A549 (cell line): ENCODE measurements at regions not wholly inside any gene's neighbourhood (a gene's known extent, or its start where the extent isn't known, plus 50 kb on each side); places are given as distances from the start of the nearest gene placed in this dataset.

ENCODE experiments used
- BHLHE40 ChIP-seq: IDR thresholded peaks from 2 replicates; pipeline ENCODE4 v1.6.1; 2012; ENCODE audit warnings: low read depth, low read length, inconsistent platforms
- CTCF ChIP-seq: fragments of >200 bp; sonication (Bioruptor Twin); formaldehyde crosslinking; IDR thresholded peaks from 3 replicates; pipeline ENCODE4 v1.5.1; 2016
- EP300 ChIP-seq, 2 experiments: fragments of >200 bp; sonication (Bioruptor Twin); formaldehyde crosslinking; IDR thresholded peaks; 2 replicates in 1 of 2; 3 replicates in 1 of 2; pipeline ENCODE4 v1.6.1; 2016 to 2017
- ESRRA ChIP-seq: fragments of 150-350 bp; IDR thresholded peaks from 2 replicates; pipeline ENCODE4 v1.6.1; 2014; ENCODE audit warnings: mild to moderate bottlenecking, low read length, borderline replicate concordance
- JUN ChIP-seq, 2 experiments: fragments of >200 bp; sonication (Bioruptor Twin); formaldehyde crosslinking; IDR thresholded peaks; 2 replicates in 1 of 2; 3 replicates in 1 of 2; pipeline ENCODE4 v1.6.1; 2016 to 2017
- MAFK ChIP-seq: fragments of 450-650 bp; IDR thresholded peaks from 2 replicates; pipeline ENCODE4 v1.6.1; 2014; ENCODE audit not compliant: partially characterized antibody
- PHF8 ChIP-seq: fragments of 200-600 bp; sonication (generic); IDR thresholded peaks from 2 replicates; pipeline ENCODE4 v1.6.1; 2016; ENCODE audit warnings: low read depth, mild to moderate bottlenecking, antibody characterized with exemption, moderate library complexity, borderline replicate concordance
- POLR2A ChIP-seq: IDR thresholded peaks from 2 replicates; pipeline ENCODE4 v1.6.1; 2012; ENCODE audit warnings: mild to moderate bottlenecking, low read length
- RAD21 ChIP-seq, 2 experiments: fragments of >200 bp in 1 of 2; sonication (Bioruptor Twin) in 1 of 2; formaldehyde crosslinking in 1 of 2; IDR thresholded peaks in 1 of 2; conservative IDR thresholded peaks in 1 of 2; 2 replicates in 1 of 2; 3 replicates in 1 of 2; pipeline ENCODE4 v1.6.1; 2012 to 2018; ENCODE audit warnings: inconsistent platforms in 1 of 2
- RCOR1 ChIP-seq: fragments of 150-350 bp; IDR thresholded peaks from 2 replicates; pipeline ENCODE4 v1.6.1; 2014; ENCODE audit warnings: antibody characterized with exemption, low read length, low read depth
- RFX5 ChIP-seq: fragments of 450-650 bp; IDR thresholded peaks from 2 replicates; pipeline ENCODE4 v1.7.1; 2014; ENCODE audit warnings: antibody characterized with exemption, mild to moderate bottlenecking, moderate library complexity
- TF ChIP-seq, protein P1 (sequence below): IDR thresholded peaks from 2 replicates; pipeline ENCODE4 v1.6.1; 2012; ENCODE audit warnings: low read depth, borderline replicate concordance
- TF ChIP-seq, protein P2 (sequence below): fragments of 150-350 bp; IDR thresholded peaks from 2 replicates; pipeline ENCODE4 v1.6.1; 2014; ENCODE audit warnings: low read depth, mild to moderate bottlenecking, low read length

DNA sequence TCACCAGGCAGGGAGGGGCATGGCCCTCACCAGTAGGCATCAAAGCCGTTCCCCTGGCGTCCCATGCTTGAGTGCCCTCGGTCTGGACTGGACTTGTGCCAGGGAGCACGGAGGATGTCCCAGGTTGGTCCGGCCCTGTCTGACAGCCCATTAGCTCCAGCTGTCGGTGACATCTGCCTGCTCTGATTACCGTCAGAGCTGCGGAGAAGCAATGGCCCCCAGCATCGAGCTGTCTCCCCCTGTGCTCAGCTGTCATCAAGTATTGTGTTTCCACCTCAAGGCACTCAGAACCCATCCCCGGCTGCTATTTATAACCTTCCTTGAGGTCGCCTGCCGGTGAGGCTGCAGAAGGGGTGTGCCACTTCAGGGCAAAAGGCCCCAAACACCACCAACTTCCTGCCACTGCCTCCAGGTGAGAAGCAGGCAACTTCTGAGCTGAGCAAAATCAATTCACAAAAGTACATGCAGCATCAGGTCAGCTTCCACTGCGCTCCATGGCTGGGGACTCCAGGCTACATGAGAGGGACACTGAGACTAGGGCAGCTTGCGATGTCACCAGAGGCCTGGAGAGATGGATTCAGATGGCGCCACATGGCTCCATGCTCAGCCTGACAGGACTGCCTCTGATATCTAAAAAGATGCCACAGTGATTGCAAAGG lies 142.7 kb downstream of the C5orf15 start:
- TF ChIP-seq JUN (IDR thresholded peaks at IDR 0.05) (no peak), RFX5 (no peak), CTCF (no peak), RAD21 (conservative IDR thresholded peaks at IDR 0.05 in 1 of 2, IDR thresholded peaks at IDR 0.05 in 1 of 2) (no peak), PHF8 (no peak), ESRRA (no peak), BHLHE40 (no peak), POLR2A (no peak), MAFK (no peak), EP300 (IDR thresholded peaks at IDR 0.05) (no peak), RCOR1 (no peak)
- TF ChIP-seq, protein P1, sequence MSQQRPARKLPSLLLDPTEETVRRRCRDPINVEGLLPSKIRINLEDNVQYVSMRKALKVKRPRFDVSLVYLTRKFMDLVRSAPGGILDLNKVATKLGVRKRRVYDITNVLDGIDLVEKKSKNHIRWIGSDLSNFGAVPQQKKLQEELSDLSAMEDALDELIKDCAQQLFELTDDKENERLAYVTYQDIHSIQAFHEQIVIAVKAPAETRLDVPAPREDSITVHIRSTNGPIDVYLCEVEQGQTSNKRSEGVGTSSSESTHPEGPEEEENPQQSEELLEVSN, result no peak
- TF ChIP-seq, protein P2, sequence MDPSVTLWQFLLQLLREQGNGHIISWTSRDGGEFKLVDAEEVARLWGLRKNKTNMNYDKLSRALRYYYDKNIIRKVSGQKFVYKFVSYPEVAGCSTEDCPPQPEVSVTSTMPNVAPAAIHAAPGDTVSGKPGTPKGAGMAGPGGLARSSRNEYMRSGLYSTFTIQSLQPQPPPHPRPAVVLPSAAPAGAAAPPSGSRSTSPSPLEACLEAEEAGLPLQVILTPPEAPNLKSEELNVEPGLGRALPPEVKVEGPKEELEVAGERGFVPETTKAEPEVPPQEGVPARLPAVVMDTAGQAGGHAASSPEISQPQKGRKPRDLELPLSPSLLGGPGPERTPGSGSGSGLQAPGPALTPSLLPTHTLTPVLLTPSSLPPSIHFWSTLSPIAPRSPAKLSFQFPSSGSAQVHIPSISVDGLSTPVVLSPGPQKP, result no peak
